ENCODE measurements at regions not wholly inside any gene's neighbourhood (a gene's known extent, or its start where the extent isn't known, plus 50 kb on each side); places are given as distances from the start of the nearest gene placed in this dataset.

GRCh38 chr12:93315385-93315906 is 62.3 kb upstream of the NUDT4 start:
- DNase-seq, result no peak

- no peak for DNase-seq
Observed at GRCh38 chr12:93315907-93316622, 61.7 kb upstream of the NUDT4 start.

- no peak for DNase-seq
Observed at GRCh38 chr12:93316623-93316971, 61.1 kb upstream of the NUDT4 start.

GRCh38 chr12:93317227-93317626 is 60.5 kb upstream of the NUDT4 start:
- no peak for DNase-seq

GRCh38 chr12:93318720-93319522 is 58.8 kb upstream of the NUDT4 start:
- no peak for DNase-seq

- DNase-seq, result no peak
Observed at GRCh38 chr12:93319523-93320050, 58.1 kb upstream of the NUDT4 start.

GRCh38 chr12:93322784-93323183 is 54.9 kb upstream of the NUDT4 start:
- no peak for DNase-seq

GRCh38 chr12:93323625-93324329 is 53.9 kb upstream of the NUDT4 start:
- no peak for DNase-seq

GRCh38 chr12:93325855-93326254 is 51.9 kb upstream of the NUDT4 start:
- no peak for DNase-seq

All from stimulated activated CD4-positive, alpha-beta T cell treated with anti-CD3 and anti-CD28 coated beads, Interleukin-4, amount 100 ng/mL, for 24 hours (primary cell).